HL-60/S4 (cell line): ENCODE measurements at regions not wholly inside any gene's neighbourhood (a gene's known extent, or its start where the extent isn't known, plus 50 kb on each side); places are given as distances from the start of the nearest gene placed in this dataset.

Experiments
- in situ Hi-C: fragments of 300-500 bp; cut with MboI; formaldehyde crosslinking; loops from 2 replicates; pipeline ENCODE4 v1.14.3; 2022; ENCODE audit warnings: low sequenced_read_pairs

GRCh38 chr16:27730661-27731210 lies 180.8 kb downstream of the KATNIP start:
- in situ Hi-C loops: no loop called here

- in situ Hi-C loops: no loop called here
Observed at GRCh38 chr16:27735031-27735430, 185.1 kb downstream of the KATNIP start.

GRCh38 chr16:27736431-27736830 lies 186.5 kb downstream of the KATNIP start:
- in situ Hi-C loops: no loop called here

GRCh38 chr16:27737513-27737912 lies 187.6 kb downstream of the KATNIP start:
- in situ Hi-C loops: no loop called here
